ENCODE measurements at regions not wholly inside any gene's neighbourhood (a gene's known extent, or its start where the extent isn't known, plus 50 kb on each side); places are given as distances from the start of the nearest gene placed in this dataset.

DNA sequence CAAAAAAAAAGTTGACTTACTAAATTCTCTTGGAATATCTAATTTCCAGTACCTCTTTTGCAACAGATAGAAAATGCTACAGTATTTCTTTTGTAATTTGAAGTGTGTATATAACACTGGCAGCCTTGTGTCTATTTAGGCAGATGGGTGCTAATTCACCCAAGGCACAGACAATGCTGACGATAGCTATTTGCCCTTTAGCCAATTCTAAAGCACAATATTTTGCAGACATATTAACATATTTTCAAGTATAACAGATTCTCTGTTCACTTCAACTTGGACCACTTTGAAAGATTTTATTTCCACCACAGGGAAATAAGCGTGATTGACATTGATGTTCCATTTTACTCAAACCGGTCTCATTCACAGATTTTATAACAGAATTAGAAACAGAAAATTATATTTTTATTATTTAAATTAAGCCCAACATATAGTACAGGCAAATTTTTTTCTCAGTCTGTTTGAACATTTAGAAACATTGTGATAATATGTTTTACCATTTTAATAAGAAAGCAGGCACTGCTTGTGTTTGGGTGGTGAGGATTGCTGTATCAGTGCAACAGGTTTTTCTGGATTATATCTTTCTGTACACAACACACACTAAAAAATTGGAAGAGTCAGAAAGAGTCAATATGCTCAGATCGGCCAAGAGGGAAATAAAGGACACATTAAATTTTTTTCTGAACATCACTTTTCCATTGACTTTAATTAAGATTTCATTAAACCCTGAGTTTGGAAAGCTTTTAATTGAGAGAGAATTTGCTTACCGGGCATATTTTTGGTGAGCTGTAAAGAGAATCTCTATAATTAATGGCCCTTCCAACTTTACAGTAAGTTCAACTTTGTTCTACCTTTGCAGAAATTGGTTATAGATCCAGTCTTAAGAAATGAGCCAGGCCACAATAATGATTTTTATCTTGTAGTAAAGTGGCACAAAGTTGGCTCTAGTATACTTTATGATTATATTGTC, 327.3 kb upstream of the NR2F2 start:
- DNase-seq: no peak

DNA sequence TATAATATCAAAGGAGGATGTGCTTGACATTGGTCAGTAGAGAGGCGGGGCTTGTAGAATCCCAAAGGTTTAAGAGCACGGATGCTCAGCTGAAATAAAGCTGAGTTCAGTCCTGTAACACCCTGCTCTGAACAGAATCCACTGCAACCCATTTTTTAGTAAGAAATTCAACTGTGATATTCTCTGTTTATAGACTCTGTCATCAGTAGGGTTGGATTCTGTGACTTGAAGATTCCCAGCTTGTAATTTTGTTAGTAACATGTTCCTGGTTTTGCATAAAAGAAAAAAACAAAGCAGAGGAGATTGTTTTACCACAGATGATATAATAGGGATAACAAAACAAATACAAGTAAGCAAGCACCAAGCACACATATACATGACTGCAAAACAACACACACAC, 324.6 kb upstream of the NR2F2 start:
- no peak for DNase-seq

DNA sequence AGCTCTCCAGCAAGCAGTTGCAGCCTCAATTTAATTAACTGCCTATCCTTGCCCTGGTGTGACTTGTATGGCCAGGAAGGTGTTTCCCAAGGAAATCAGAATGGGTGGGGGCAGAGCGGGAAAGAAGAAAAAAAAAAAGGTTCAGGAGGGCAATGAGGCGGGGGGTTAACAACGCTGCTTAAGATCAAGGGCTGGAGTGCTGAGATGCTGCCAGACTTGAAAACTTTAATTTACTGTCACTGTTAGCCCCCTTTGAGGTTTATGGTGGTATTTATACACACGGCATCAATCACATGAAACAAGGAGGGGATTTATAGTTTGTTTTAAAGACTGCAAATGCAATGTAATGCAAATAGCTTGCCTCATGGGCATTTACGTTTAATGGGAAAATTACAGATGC, 319.4 kb upstream of the NR2F2 start:
- DNase-seq: no peak

DNA sequence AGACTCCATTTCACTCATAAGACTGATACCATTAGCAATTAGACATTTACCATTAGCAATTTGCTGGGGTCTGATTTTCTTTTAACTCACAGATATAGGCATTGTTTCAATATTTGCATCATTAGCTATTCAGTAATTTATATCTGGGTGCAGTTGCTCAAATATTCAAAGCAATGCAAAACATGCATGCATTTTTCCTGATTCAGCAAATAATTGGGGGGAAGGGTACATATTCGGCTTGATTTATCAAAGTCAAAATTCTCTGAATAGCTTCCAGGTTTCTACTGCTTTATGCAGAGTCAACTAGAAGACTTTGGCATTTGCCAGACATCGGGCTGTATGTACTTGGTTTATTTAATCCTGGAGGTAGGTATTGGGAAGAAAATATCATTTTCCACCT, 315.6 kb upstream of the NR2F2 start:
- no peak for DNase-seq

DNA sequence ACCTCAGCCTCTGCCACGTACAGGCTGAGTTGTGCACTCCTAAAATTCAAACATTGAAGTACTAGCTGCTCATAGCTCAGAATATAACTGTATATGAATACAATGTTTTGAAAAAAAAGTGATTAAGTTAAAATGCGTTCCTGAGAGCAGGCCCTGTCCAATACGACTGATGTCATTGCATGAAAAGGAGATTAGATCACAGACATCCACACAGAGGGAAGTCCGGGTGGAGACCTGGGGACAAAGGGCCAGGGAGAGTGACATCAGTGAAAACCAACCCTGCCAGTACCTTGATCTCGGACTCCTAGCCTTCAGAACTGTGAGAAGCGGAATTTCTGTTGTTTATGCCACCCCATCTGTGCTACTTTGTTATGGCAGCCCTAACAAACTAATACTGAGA, 311.4 kb upstream of the NR2F2 start:
- DNase-seq: no peak

DNA sequence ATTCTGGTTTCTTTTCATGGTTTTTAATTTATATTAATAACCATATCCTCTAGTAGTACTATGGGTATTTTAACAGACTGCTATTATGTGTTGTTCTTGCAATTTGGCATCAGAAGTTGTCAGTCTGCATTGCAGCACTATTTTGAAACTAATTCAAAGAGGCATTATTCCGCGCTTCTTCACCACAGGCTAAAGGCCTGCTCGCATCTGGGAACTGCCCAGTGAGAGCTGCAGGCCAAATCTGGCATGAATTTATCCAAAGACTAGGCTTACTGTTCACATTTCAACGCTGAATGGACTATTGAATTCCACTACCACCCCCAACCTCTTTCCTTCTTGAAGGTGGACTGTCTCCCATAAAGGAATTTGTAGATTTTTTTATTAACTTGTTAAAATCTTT, 310.4 kb upstream of the NR2F2 start:
- peak; percentile 67 for DNase-seq

DNA sequence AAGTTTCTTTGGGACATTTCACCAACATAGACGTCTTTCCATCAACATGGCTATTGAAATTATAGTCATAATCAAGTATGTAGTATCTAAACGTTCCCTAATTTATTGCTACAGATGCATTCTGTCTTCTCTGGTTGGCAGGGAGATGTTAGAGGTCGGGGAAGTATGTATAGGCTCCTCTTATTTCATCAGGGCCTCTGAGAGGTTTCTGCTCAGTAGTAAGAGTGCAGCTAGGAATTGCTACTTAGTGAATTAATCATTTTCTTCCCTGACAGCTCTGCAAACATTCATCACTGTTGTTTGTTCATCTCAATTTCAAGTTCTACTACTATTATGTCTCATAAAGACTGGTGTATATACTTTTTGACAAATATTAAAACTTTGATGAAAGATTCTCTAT, 309.7 kb upstream of the NR2F2 start:
- peak; percentile 16 for DNase-seq

DNA sequence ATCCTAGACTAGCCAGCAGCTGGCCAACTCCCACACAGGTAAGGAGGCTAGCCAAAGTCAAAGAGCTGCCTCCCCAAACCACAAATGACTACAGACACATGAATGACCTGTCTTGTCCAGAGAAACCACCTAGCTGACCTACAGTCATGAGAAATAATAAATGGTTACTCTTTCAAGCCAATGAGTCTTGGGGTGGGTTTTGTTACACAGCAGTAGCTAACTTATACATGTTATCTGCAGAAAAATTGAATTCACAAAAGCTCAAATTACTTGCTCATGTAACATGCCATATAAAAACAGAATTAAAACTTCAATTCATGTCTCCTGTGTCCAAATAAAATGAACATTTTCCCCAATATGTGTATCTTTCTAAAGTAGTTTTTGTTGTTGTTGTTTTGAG, 307.4 kb upstream of the NR2F2 start:
- DNase-seq: no peak

DNA sequence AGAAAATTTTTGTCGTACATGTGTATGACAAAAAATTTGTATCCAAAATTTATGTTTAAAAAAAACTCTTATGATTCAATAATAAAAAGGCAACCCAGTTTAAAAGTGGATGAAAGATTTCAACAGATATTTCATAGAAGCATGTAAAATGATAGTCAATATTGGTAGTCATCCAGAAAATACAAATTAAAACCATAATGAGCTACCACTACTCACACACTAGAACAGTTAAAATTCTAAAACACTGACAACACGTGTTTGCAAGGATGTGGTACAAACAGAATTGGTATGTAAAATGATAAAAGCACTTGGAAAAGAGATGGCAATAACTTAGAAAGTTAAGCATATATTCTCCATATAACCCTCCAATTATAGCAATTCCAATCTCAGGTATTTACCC, 303.0 kb upstream of the NR2F2 start:
- no peak for DNase-seq

DNA sequence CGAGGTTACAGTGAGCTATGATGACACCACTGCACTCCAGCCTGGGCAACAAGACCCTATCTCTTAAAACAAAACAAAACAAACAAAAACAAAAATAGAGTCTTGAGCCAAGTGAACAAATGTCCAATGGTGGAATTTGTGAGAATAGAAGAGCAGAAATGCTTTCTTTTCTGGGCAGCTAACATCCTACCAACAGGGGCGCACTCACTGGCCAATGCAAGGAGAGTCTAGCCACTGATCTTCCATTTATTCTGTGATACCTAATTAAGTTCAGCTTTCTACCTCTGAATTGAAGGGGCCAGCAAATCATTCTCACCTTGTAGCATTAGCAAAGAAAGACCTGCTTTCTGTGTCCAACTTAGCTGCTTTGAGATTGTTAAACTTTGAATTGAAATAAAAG, 301.9 kb upstream of the NR2F2 start:
- no peak for DNase-seq

DNA sequence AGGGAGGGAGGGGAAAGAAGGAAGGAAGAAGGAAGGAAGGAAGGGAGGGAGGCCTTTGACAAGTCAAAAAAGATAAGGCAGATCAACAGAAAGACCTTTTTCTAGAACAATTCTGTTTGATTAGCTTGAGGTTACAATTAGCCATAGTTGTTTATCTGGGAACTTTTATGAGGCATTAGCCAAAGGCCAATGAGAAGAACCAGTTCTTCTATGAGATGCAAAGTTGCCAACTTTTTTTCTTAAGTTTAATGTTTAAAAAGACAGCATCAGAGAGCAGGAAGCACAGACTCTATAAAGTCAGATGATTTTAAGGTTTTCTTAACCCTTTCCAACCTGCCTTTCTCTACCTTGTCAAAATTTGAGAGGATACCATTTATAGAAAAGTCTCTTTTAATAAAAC, 301.3 kb upstream of the NR2F2 start:
- no peak for DNase-seq

DNA sequence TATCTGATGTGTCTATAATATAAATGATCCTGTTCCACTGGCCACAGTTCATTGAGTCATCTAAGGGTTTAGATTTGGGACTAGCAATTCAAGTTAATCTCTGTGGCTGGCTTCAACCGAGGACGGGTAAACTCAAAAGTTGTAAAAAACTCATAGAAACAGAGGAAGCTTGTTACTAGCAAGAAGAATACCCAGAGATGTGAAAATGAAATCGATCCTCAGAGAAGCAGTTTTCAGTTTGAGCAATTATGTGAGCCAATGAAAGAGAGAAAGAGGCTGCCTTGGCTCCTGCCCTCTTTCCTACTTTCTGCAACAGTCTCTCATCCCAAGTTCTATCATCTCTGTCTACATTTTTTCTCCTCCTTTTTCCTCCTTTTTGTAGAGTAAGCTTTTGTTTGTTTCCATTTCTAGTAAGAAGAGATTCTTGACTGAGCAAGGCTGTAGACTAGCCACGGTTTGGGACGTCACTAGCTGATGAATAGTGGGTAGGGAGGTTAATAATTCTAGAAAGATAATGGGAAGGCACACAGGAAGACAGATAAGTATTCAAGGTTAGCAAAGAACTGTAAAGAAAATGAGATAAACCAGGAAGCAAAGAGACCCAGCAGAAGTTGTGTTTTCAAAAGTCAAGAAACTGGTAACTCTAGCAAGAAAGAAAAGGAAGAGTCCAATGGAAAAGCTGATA, 298.9 kb upstream of the NR2F2 start:
- DNase-seq: no peak

DNA sequence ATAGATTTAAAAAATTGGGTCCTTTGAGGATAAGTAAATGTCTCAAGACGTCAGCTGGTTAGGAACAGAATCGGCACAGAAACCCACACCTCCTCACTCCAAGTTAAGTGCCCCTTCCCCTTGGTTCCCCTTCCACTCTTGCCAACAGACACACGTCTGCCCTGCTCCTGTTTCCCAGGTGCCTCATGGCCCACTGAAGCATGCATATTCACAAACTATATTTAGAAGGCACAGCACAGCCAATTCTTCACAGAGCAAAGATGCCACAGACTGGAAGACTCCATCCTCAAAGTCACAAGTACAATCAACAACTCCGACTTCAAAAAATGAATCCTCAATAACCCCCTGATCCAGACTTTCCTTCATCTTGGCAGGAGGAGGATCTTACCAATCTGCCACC, 295.4 kb upstream of the NR2F2 start:
- DNase-seq: no peak

DNA sequence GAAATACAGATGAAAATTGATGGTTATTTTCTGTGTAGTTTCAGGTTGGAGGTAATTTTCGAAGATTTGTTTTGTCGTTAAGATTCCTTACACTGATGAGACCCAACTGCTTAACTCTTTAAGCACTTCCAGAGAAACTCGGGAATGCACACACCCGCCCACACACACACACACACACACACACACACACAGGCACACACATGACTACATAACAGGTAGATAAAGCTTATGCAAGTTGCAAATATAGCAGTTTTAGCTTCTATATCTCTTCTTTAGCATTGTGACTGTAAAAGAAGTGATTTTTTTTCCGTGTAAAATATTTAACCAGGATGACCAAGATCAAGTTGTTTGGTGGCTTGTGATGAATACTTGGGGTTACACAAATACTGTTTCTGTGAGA, 294.9 kb upstream of the NR2F2 start:
- DNase-seq: no peak

DNA sequence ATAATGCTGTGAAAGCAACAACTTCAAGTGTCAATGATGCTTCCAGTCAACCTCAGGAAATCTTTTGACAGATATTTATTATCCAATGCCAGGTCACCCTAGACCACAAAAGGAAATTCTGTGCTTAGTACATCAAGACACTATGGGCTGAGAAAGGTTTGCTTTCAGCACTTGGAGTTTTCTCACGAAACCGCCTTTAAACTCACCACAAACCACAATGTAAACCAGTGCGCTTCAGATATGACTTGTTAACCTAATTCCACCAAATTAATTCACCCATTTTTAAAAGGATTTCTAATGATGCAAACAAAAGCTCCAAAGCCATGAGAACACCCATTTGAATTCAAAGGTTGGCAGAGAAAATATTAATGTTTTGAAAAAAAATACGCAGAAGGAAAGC, 292.9 kb upstream of the NR2F2 start:
- DNase-seq: no peak

DNA sequence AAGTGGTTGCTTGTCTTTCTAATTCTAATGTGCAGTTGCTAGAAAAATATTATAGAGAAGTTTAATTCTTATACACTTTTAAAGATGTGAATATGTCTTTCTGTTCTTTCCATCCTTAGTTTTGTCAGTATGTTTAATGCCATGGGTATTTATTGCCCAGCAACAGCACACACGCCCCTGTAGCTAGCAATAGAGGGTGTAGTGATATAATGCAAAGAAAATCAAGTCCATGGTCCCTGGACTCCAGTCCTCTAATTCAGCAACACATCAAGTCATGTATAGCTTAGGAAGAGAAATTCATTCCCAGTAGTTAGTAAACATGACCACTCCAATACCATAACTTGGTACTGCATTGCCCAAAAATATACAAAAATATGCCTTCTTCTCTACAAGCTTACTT, 292.4 kb upstream of the NR2F2 start:
- no peak for DNase-seq

DNA sequence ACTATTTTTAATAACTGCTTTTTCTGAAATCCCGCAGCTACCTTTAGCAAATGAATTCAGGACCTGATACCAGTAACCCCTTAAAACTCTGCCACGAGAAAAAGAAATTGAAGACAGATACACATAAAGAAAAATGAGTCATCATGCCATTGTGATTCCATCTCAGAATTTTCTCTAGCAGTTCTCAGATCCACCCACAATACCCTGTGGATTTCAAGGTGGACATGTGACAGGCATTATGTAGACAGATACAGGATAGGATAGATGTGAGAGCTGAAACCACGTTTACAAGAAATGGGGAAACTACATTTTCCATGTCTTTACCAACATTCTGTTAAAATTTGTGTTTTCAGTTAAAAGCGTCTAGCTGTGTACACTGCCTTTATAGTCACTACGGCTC, 291.9 kb upstream of the NR2F2 start:
- DNase-seq: no peak

DNA sequence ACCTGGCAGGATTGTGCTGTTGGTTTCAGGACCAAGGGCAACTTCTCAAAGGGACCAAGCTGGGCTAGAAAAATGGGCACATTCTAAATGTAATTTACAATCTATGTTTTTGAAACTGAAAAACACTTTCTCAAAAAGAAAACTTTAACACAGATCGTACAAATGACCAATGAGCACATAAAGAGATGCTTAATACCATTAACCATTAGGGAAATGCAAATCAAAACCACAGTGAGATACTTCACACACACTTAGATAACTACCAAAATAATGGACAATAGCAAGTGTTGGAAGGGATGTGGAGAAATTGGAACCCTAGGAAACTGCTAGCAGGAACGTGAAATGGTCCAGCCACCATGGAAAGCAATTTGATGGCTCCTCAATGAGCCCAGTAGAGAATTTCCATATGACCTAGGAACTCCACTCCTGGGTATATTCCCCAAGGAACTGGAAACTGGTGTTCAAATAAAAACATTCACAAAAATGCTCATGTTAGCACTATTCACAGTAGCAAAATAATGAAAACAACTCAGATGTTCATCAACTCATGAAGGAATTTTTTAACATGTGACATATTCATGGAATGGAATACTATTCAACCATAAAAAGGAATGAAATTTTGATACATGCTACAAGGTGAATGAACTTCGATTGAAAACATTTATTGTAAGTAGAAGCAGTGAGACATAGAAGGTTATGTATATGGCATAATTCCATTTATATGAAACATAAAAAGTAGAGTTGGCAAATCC, 288.3 kb upstream of the NR2F2 start:
- DNase-seq: no peak

DNA sequence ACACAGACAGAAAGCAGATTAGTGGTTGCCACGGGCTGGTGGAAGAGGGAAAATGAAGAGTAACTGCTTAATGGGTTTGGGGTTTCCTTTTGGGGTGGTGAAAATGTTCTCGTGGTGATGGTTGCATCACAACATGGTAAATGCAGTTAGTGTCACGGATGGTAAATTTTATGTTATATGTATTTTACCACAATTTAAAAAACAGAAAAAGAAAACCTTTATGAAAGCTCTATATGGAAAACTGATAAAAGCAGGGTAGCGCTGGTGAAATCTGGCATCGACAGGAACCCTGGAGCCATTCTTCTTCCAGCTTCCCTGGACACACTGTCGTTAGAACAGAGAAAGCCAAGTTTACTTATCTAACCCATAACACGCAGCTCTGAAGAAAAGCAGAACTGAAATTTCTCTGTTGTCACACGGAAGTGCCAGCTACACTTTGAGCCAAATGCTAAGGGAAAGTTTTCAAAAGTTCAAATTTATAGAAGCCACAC, 287.7 kb upstream of the NR2F2 start:
- no peak for DNase-seq

DNA sequence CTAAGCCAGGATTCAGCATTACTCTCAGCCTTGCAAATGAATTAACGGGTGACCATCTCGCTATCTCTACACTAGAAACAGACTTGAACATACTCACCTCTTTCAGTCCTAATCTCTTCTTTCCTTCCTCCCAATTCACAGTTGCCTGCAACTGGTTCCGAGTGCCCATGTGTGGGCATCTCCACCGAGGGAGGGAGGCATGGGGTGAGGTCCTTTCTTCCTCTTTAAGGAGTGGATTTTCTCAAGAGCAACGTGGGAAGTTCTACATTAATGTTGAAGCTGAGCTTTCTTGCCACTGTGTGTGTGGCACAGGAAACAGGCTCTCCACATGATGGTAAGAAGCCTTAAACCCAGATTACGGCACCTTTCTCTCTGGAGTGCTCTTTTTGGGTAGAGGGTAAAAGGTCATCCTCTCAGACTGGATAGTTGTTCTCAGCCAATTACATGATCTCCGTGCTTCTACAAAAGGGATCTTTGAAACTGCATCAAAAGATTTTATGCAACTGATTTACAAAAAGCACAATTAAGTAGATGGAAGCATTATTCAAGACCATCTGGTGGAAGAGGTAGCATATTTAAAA, 286.8 kb upstream of the NR2F2 start:
- no peak for DNase-seq

DNA sequence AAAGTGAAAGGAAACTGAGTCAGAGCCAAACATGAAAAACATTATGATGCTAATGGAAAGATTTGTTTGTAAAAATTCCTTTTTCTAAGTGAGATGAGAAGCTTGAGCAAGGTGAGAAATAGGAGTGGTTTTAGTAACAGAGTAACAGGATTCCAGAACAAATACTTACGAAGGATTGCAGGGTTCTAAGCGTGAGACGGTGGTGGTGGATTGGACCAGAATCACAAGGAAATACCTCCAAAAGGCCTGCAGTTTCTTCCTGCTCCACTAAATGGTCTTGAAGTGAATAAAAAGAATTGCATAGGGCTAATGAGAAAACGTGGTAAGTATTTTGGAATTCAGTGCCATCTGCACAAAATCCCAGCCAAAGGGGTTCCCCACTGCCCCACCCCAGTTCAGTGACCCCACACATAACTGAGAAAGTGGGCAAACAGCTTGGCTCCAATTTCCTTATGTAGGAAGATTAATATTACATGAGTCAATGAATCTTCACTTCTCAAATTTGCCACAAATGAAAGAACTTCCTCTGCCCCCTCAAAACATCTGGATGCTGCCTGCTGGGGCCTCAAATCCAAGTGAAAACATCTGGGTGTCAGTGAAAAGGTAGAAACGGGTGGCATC, 283.8 kb upstream of the NR2F2 start:
- DNase-seq: no peak

DNA sequence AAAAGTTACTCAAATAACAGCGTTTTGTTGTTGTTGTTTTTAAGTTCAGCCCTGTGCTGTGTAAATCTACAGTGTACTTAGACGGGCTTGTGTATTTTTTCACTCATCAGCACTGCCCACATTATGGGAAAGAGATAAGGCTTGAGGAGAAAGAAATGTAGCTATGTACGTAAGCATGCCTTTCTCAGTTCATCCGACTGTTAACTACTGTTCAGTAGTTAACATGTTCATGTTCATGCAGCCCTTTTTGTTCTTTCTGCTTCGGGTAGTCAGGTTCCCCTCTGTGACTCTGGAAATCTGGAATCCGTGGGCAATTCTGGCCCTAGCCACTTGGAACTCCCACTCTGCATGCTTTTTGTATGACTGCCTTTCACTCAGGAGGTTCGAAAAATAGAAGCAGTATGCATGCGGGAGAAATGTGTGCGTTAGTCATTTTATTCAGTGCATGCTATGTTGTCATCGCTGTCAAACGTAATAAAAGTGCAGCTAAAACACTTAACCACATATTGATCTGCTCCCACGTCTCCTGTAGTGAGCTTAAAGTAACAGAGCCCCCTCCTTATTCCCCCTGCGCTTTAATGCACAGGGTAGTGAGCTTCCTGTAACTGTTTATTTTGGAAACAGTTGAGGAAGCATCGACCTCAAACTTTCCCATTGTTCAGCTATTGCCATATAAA, 283.1 kb upstream of the NR2F2 start:
- peak; percentile 62 for DNase-seq
